Activated naive CD4-positive, alpha-beta T cell treated with anti-CD3 and anti-CD28 coated beads, Interleukin-2, amount 50 U/mL, for 72 hours (primary cell): ENCODE measurements at regions not wholly inside any gene's neighbourhood (a gene's known extent, or its start where the extent isn't known, plus 50 kb on each side); places are given as distances from the start of the nearest gene placed in this dataset.
"Not testable (repeated sequence)": the region's sequence is repeated elsewhere in the genome, so short reads cannot be mapped to it uniquely, and the experiment has no call there.

Experiments
- ATAC-seq, 2 donors: fragments of 150-1000 bp; cut with Tn5 transposase; 2 replicates each; pipeline ENCODE4 v1.10.0; 2021; ENCODE audit warnings: mild to moderate bottlenecking in 2 of 2, moderate library complexity in 2 of 2
- DNase-seq, 2 donors: peaks; one replicate each; pipeline ENCODE4 v3.0.0; 2021 to 2022; ENCODE audit warnings: low spot score in 2 of 2
- H3K27ac Mint-ChIP-seq, 2 donors: one replicate each; pipeline ENCODE4 v1.8.0; 2022; ENCODE audit warnings: mild to moderate bottlenecking in 2 of 2, mixed read lengths in 2 of 2
- H3K36me3 Mint-ChIP-seq, 2 donors: one replicate each; pipeline ENCODE4 v1.8.0; 2022; ENCODE audit warnings: mixed read lengths in 2 of 2
- H3K9me3 Mint-ChIP-seq, 2 donors: one replicate each; pipeline ENCODE4 v1.8.0; 2022; ENCODE audit warnings: mixed read lengths in 2 of 2

DNA sequence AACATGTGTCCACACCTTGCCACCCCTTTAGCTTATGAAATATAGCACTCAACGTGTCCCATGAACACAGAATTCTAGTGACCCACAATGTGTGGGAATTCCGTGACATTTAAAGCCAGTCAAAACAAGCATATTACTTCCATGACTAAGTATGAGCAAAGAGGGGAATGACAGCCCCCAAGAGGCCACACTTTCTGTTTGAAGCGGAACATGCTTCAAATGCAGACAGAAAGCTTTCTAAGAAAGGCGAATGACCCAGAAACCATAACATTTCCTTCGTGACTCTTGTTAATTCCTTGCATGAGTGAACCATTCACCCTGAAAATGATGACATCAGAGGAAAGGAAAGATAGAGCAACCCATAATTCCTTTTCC is 122.0 kb upstream of the FNDC3A start:
- H3K36me3 Mint-ChIP-seq, result peaks cover 0 to 5% of the 10 kb centered on the region in 2 donors
- H3K9me3 Mint-ChIP-seq, result no peaks in the 10 kb centered on the region
- DNase-seq (no peak), ATAC-seq (peak; percentile 56 to 68)
- H3K27ac Mint-ChIP-seq, result no peak overlapping the region

DNA sequence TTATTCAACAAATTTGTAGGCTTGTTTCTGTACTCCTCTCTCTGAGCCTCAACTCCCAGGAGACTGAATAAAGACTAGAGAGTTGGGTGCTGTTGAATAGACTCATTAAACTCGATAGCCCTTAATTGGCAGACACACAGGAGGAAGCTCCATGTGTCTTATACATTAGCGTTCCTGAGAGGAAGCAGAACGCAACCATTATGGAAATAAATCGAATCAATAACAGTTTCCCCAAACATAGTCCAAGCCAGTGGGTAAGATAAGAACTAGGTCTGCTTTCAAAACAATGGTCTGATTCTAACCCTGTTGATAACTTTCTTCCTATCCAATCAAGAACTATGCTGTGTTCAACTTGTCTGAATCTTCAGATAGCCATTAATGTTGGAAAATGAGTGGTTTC is 118.1 kb upstream of the FNDC3A start:
- peaks cover 0 to 5% of the 10 kb centered on the region in 2 donors for H3K36me3 Mint-ChIP-seq
- no peak for DNase-seq

GRCh38 chr13:48858122-48858902 is 117.4 kb upstream of the FNDC3A start:
- ATAC-seq (no peak), DNase-seq (no peak)
- peaks cover 0 to 5% of the 10 kb centered on the region in 2 donors for H3K9me3 Mint-ChIP-seq
- peak overlapping the region in 1 of 2 donors; percentile 15 for H3K27ac Mint-ChIP-seq
- peaks cover 0 to 6% of the 10 kb centered on the region in 2 donors for H3K36me3 Mint-ChIP-seq

More for the DNA sequence above, 118.1 kb upstream of the FNDC3A start:
- Mint-ChIP-seq H3K9me3 (peaks cover 0 to 5% of the 10 kb centered on the region in 2 donors), H3K27ac (no peak overlapping the region)
- no peak for ATAC-seq

- Mint-ChIP-seq H3K27ac (no peak overlapping the region), H3K36me3 (peaks cover 0 to 6% of the 10 kb centered on the region in 2 donors), H3K9me3 (peaks cover 0 to 5% of the 10 kb centered on the region in 2 donors)
- ATAC-seq (no peak), DNase-seq (no peak)
Measured at GRCh38 chr13:48859272-48860105, 116.2 kb upstream of the FNDC3A start.

GRCh38 chr13:48860364-48860763 is 115.3 kb upstream of the FNDC3A start:
- peaks cover 0 to 6% of the 10 kb centered on the region in 2 donors for H3K36me3 Mint-ChIP-seq
- peaks cover 0 to 5% of the 10 kb centered on the region in 2 donors for H3K9me3 Mint-ChIP-seq
- no peak for DNase-seq
- no peak for ATAC-seq
- no peak overlapping the region for H3K27ac Mint-ChIP-seq

GRCh38 chr13:48862572-48862971 is 113.1 kb upstream of the FNDC3A start:
- ATAC-seq (no peak), DNase-seq (no peak)
- H3K27ac Mint-ChIP-seq, result no peak overlapping the region
- H3K36me3 Mint-ChIP-seq, result peaks cover 0 to 12% of the 10 kb centered on the region in 2 donors
- peaks cover 0 to 11% of the 10 kb centered on the region in 2 donors for H3K9me3 Mint-ChIP-seq

- H3K27ac Mint-ChIP-seq, result no peak overlapping the region
- peak in 1 of 2 donors; percentile 81 for ATAC-seq
Measured at GRCh38 chr13:48864100-48864499, 111.6 kb upstream of the FNDC3A start.

GRCh38 chr13:48866249-48866648 is 109.5 kb upstream of the FNDC3A start:
- ATAC-seq, result no peak
- no peak for DNase-seq
- H3K27ac Mint-ChIP-seq, result no peak overlapping the region
- H3K9me3 Mint-ChIP-seq, result peaks cover 0 to 11% of the 10 kb centered on the region in 2 donors
- H3K36me3 Mint-ChIP-seq, result peaks cover 0 to 12% of the 10 kb centered on the region in 2 donors

More at GRCh38 chr13:48864100-48864499, 111.6 kb upstream of the FNDC3A start:
- peaks cover 0 to 12% of the 10 kb centered on the region in 2 donors for H3K36me3 Mint-ChIP-seq
- DNase-seq, result no peak
- H3K9me3 Mint-ChIP-seq, result peaks cover 0 to 11% of the 10 kb centered on the region in 2 donors

GRCh38 chr13:48873081-48873480 is 102.6 kb upstream of the FNDC3A start:
- no peaks in the 10 kb centered on the region for H3K9me3 Mint-ChIP-seq
- no peak overlapping the region for H3K27ac Mint-ChIP-seq
- no peak for DNase-seq

GRCh38 chr13:48873587-48873986 is 102.1 kb upstream of the FNDC3A start:
- Mint-ChIP-seq H3K9me3 (no peaks in the 10 kb centered on the region), H3K36me3 (no peaks in the 10 kb centered on the region), H3K27ac (no peak overlapping the region)
- DNase-seq (no peak), ATAC-seq (no peak)

More at GRCh38 chr13:48873081-48873480, 102.6 kb upstream of the FNDC3A start:
- H3K36me3 Mint-ChIP-seq, result no peaks in the 10 kb centered on the region
- no peak for ATAC-seq

DNA sequence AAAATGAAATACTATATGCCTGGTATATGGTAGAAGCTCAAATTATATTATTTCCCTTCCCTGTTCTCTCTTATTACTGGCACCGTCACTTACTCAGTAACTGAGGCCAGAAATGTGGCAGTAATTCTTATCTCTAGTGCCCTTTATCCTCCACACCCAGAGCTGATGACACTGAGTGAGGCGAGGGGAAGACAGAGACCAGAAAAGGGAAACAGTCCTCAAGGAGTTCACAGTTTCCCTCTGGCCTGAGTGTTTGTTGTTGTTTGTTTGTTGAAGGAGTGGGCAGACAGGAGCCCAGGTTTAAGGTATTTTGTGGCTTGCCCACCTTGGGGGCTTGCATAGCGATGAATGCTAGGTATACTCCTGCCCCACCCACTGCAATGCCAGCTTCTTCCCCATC is 101.5 kb upstream of the FNDC3A start:
- no peaks in the 10 kb centered on the region for H3K36me3 Mint-ChIP-seq
- DNase-seq (no peak), ATAC-seq (no peak)
- H3K9me3 Mint-ChIP-seq, result no peaks in the 10 kb centered on the region
- no peak overlapping the region for H3K27ac Mint-ChIP-seq

DNA sequence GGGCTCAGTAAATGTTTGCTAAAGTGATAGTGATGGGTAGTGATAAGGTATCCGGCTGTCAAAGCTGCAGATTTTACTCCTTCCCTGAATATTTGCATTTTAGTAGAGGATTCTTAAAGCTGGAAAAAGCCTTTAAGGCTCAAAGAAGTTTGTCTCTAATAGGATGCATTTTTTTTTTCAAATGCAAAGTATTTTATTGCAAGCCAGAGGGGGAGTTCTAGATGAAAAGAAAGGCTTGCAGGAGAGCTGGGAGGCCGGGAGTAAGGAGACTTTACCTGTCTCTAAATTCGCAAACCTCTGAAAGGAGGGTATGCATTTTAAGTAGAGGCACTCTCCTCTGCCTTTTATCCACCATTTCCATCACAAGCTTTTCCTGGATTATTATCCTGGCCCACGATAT is 100.7 kb upstream of the FNDC3A start:
- H3K36me3 Mint-ChIP-seq, result no peaks in the 10 kb centered on the region
- DNase-seq (no peak), ATAC-seq (no peak)
- no peaks in the 10 kb centered on the region for H3K9me3 Mint-ChIP-seq
- H3K27ac Mint-ChIP-seq, result no peak overlapping the region

DNA sequence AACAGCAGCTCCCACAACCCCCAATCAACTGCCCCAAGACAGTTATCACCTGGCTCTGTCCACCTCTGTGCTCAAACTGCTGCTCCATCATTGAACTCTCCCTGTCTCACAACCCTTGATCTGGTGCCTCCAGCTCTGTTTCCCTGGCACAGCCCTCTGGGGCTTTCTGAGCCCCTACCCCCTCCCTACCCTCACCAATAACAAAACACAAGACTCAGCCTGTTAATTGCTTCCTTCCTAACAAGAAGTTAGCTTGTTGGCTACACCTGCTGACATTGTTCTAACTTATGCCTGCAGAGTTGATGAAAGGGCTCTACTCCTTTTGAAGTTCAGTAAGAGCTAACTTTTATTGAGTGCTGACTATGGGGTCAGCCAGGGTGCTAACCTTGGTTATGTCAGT is 99.4 kb upstream of the FNDC3A start:
- Mint-ChIP-seq H3K9me3 (peaks cover 0 to 3% of the 10 kb centered on the region in 2 donors), H3K27ac (no peak overlapping the region)
- ATAC-seq, result no peak

GRCh38 chr13:48879432-48879831 is 96.3 kb upstream of the FNDC3A start:
- Mint-ChIP-seq H3K9me3 (peaks cover 3 to 5% of the 10 kb centered on the region in 2 donors), H3K27ac (peak overlapping the region in 1 of 2 donors; percentile 3), H3K36me3 (no peaks in the 10 kb centered on the region)
- ATAC-seq, result peak; percentile 21 to 42
- DNase-seq, result no peak

More for the DNA sequence above, 99.4 kb upstream of the FNDC3A start:
- no peak for DNase-seq
- H3K36me3 Mint-ChIP-seq, result no peaks in the 10 kb centered on the region

DNA sequence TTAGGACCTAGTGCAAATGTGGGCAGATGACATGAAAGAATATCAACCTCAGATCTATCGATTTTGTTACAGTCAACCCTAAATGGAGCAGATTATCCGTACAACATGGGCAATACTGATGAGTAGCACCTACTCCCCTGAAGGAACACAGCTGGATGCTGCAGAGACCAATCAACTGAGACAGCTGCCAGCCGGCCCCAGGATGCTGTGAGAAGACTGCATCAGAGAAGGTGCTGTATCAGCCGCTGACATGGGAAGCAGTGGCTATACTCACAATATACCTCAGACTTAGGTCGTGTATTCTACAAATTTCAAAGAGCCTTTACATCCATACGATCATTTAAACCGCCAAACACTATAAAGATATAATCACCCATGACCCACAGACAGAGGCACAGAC is 95.9 kb upstream of the FNDC3A start:
- H3K36me3 Mint-ChIP-seq, result no peaks in the 10 kb centered on the region
- H3K27ac Mint-ChIP-seq, result peak overlapping the region in 1 of 2 donors; percentile 3
- ATAC-seq, result no peak
- H3K9me3 Mint-ChIP-seq, result peaks cover 3 to 5% of the 10 kb centered on the region in 2 donors
- DNase-seq, result no peak

DNA sequence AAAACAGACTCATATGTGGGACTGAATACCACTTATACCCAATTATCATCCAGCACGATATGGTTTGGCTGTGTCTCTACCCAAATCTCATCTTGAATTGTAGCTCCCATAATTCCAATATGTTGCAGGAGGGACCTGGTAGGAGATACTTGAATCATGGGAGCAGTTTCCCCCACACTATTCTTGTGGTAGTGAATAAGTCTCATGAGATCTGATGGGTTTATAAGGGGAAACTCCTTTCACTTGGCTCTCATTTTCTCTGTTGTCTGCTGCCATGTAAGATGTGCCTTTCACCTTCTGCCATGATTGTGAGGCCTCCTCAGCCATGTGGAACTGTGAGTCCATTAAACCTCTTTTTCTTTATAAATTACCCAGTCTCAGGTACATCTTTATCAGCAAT is 91.9 kb upstream of the FNDC3A start:
- not testable (repeated sequence) for H3K36me3 Mint-ChIP-seq, H3K9me3 Mint-ChIP-seq, DNase-seq
- ATAC-seq, result peak in 1 of 2 donors; percentile 13
- H3K27ac Mint-ChIP-seq, result peak overlapping the region; percentile 39 to 82

GRCh38 chr13:48885027-48885395 is 90.7 kb upstream of the FNDC3A start:
- H3K9me3 Mint-ChIP-seq, result peaks cover 3 to 5% of the 10 kb centered on the region in 2 donors
- peaks cover 0 to under 1% of the 10 kb centered on the region in 2 donors for H3K36me3 Mint-ChIP-seq
- H3K27ac Mint-ChIP-seq, result peak overlapping the region; percentile 82 to 95
- no peak for DNase-seq
- peak in 1 of 2 donors; percentile 11 for ATAC-seq
